BJ (cell line): ENCODE measurements at regions not wholly inside any gene's neighbourhood (a gene's known extent, or its start where the extent isn't known, plus 50 kb on each side); places are given as distances from the start of the nearest gene placed in this dataset.

ENCODE experiments used
- CTCF ChIA-PET: fragments of 350-600 bp; formaldehyde crosslinking; extraction: SDS; loops from one replicate; lab custom pipeline; 2021; ENCODE audit warnings: antibody characterized with exemption, inconsistent platforms; lab: Yijun Ruan, JAX
- POLR2A ChIA-PET: fragments of 300-600 bp; sonication (Branson Sonifier 250); formaldehyde crosslinking; extraction: SDS; loops from one replicate; lab custom pipeline; 2021; ENCODE audit warnings: antibody characterized with exemption; lab: Charles Lee
- DNase-seq: peaks from one replicate; pipeline ENCODE4 v3.0.0-alpha.2; 2011; ENCODE audit warnings: low read depth
- H3K27me3 ChIP-seq: 2 replicates; pipeline ENCODE4 v1.6.0; 2011; ENCODE audit warnings: low read length; ENCODE audit not compliant: control insufficient read depth, insufficient read depth
- H3K36me3 ChIP-seq: 2 replicates; pipeline ENCODE4 v1.5.1; 2011; ENCODE audit warnings: low read length; ENCODE audit not compliant: control insufficient read depth, insufficient read depth
- H3K4me3 ChIP-seq: 2 replicates; pipeline ENCODE4 v1.5.1; 2011; ENCODE audit warnings: low read depth, mild to moderate bottlenecking, control low read depth, low read length
- CTCF ChIP-seq: IDR thresholded peaks from 2 replicates; pipeline ENCODE4 v1.5.1; 2011; ENCODE audit warnings: low read depth, mild to moderate bottlenecking, control low read depth, inconsistent platforms, low read length, moderate library complexity; ENCODE audit not compliant: insufficient read depth

GRCh38 chr2:128753800-128754199, 435.1 kb upstream of the HS6ST1 start:
- no peak for DNase-seq
- Histone ChIP-seq H3K4me3 (no peak overlapping the region), H3K27me3 (no peaks in the 10 kb centered on the region), H3K36me3 (no peaks in the 10 kb centered on the region)
- POLR2A ChIA-PET = no interaction called here
- TF ChIP-seq CTCF = no peak
- CTCF ChIA-PET = interaction anchor here (0.6 to 3.3 kb wide), 4 partner anchors 9 to 349 kb away, joined by 3 to 22 read pairs (median 8); no protein-coding TSS in a partner anchor

DNA sequence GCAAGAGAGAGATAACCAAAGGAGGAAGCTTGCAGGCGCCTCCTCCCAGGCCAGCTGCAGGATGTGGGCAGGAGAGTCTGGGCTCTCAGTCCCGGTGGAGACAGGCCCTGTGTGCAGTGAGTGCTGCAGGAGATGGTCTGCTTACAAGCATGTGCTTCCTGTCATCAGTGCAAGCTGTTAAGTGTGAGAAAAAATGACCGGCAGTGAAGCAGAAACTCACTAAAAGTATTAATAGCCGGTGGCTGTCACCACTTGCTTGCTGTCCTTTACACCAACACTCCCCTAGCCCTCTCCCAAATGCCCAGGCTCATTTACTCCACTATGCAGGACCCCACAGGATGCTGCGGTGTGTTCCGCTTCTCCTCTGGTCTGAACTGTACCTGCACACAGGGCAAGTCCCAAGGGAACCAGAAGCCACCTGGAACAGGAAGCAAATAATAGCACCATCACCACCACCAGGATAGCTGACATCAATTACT, 435.6 kb upstream of the HS6ST1 start:
- Histone ChIP-seq H3K4me3 (no peak overlapping the region), H3K27me3 (no peaks in the 10 kb centered on the region), H3K36me3 (no peaks in the 10 kb centered on the region)
- no peak for DNase-seq
- no peak for TF ChIP-seq CTCF
- POLR2A ChIA-PET = no interaction called here
- CTCF ChIA-PET = interaction anchor here (0.8 to 3.3 kb wide), 7 partner anchors 8 to 458 kb away, joined by 3 to 22 read pairs (median 3); no protein-coding TSS in a partner anchor

DNA sequence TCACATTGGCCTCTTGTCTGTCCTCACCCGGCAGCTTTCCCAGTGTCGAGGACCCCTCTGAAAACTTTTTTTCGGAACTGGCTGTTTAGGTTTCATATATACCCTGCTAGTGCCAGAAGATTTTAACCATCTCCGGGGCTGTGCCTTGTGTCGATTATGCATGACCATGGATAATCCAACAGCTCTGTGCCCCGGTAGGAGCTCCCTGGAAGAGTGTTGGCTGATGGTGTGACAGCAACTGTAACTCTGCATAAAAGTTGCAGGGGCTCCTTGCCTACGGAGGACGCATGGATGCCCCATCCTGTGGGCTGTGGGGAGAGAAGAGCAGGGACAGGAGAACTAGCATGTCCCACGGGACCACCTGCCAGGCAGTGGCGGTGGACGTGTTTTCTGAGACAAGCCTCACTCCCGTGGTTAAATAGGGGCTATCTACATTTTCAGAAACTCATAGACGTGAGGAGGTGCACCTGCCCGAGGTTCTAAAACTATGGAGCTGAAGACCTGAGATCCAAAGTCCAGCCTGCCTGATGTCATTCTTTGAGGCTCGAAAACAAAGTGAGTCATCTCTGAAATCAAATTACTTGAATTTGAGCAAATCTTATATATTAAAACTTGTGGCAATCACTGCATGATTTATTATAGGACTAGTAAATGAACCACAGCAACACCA, 437.2 kb upstream of the HS6ST1 start:
- no peak for TF ChIP-seq CTCF
- ChIA-PET POLR2A (no interaction called here), CTCF (interaction anchor here (0.7 to 3.3 kb wide), 9 partner anchors 8 to 586 kb away, joined by 3 to 22 read pairs (median 3); no protein-coding TSS in a partner anchor)
- no peaks in the 10 kb centered on the region for H3K27me3 ChIP-seq
- no peaks in the 10 kb centered on the region for H3K36me3 ChIP-seq
- no peak for DNase-seq
- no peak overlapping the region for H3K4me3 ChIP-seq

DNA sequence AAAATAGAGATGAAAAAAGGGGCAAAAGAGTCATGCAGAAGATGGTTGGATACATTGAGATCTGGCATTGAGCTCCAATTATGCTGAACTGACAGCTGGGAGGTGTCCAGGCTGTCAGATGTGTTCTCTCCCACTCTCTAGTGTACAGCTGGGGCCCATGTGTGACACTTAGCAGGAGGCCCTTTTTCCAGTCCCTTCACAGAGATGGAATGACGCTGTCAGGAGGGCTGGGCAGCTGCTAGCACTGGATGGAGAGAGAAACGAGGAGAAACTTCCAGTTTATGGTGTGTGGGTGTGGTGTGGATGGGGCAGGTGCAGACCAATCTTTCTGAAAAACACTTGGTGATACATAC, 437.7 kb upstream of the HS6ST1 start:
- no peak for DNase-seq
- CTCF ChIA-PET = interaction anchor here (0.7 to 3.3 kb wide), 7 partner anchors 16 to 586 kb away, joined by 3 to 22 read pairs (median 3); no protein-coding TSS in a partner anchor
- no peak overlapping the region for H3K4me3 ChIP-seq
- no peaks in the 10 kb centered on the region for H3K36me3 ChIP-seq
- POLR2A ChIA-PET = no interaction called here
- H3K27me3 ChIP-seq = no peaks in the 10 kb centered on the region
- TF ChIP-seq CTCF = no peak

DNA sequence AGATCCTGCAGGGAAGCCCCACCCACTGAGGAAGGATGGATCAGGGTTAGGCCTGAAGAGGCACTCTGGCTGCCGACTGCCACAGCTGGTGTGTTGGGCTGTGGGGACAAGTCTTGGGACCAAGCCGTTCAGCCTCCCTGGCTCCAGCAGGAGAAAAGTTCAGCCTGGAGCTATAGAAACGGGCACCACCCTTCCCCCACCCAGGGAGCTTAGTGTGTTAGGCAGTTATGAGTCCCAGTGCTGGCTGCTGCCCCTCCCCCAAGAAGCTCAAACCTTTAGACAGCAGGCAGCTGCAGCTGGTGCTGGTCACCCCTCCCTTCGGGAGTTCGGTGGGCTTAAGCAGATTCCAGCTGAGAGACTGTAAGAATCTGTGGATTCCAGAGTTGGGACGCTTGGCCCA, 447.1 kb upstream of the HS6ST1 start:
- Histone ChIP-seq H3K36me3 (no peaks in the 10 kb centered on the region), H3K4me3 (no peak overlapping the region), H3K27me3 (no peaks in the 10 kb centered on the region)
- TF ChIP-seq CTCF = no peak
- DNase-seq = no peak
- POLR2A ChIA-PET = no interaction called here
- CTCF ChIA-PET = no interaction called here
